SK-N-SH (cell line): ENCODE measurements at regions not wholly inside any gene's neighbourhood (a gene's known extent, or its start where the extent isn't known, plus 50 kb on each side); places are given as distances from the start of the nearest gene placed in this dataset.

Experiments
- CHD2 ChIP-seq: fragments of 150-350 bp; IDR thresholded peaks from 2 replicates; pipeline ENCODE4 v1.6.1; 2018; ENCODE audit warnings: low read length; ENCODE audit not compliant: partially characterized antibody
- EP300 ChIP-seq, 2 experiments: IDR thresholded peaks; 2 replicates each; pipeline versions ENCODE4 v1.4.0 to v1.6.1; 2012; ENCODE audit warnings: borderline replicate concordance in 1 of 2, low read depth in 1 of 2, low read length in 1 of 2
- FOSL2 ChIP-seq: IDR thresholded peaks from 2 replicates; pipeline ENCODE4 v1.4.0; 2012; ENCODE audit warnings: low read depth, mild to moderate bottlenecking, moderate library complexity, borderline replicate concordance
- FOXJ3 ChIP-seq: sonication (generic); formaldehyde crosslinking; IDR thresholded peaks from 2 replicates; pipeline ENCODE4 v1.5.1; 2020; ENCODE audit warnings: mild to moderate bottlenecking, missing genetic modification reagents
- GABPA ChIP-seq: IDR thresholded peaks from 2 replicates; pipeline ENCODE4 v1.4.0; 2012; ENCODE audit warnings: low read depth, mild to moderate bottlenecking
- GATA2 ChIP-seq: sonication (generic); formaldehyde crosslinking; IDR thresholded peaks from 2 replicates; pipeline ENCODE4 v1.5.0; 2020; ENCODE audit warnings: mild to moderate bottlenecking, missing genetic modification reagents
- NFIC ChIP-seq: IDR thresholded peaks from 2 replicates; pipeline ENCODE4 v1.4.0; 2012; ENCODE audit warnings: borderline replicate concordance
- POLR2AphosphoS5 ChIP-seq: IDR thresholded peaks from 2 replicates; pipeline ENCODE4 v1.6.1; 2012; ENCODE audit warnings: low read depth, low read length
- RAD21 ChIP-seq: IDR thresholded peaks from 2 replicates; pipeline ENCODE4 v1.6.1; 2012; ENCODE audit warnings: mild to moderate bottlenecking, low read length
- RFX5 ChIP-seq: IDR thresholded peaks from 2 replicates; pipeline ENCODE4 v1.6.1; 2012; ENCODE audit warnings: mild to moderate bottlenecking, improper control_type of control experiment, low read length
- TEAD4 ChIP-seq: IDR thresholded peaks from 2 replicates; pipeline ENCODE4 v1.4.0; 2012; ENCODE audit warnings: mild to moderate bottlenecking, borderline replicate concordance; ENCODE audit not compliant: insufficient read depth
- USF2 ChIP-seq: fragments of 150-350 bp; IDR thresholded peaks from 2 replicates; pipeline ENCODE4 v1.6.1; 2017; ENCODE audit warnings: antibody characterized with exemption, low read length, low read depth, borderline replicate concordance
- TF ChIP-seq, protein P1 (sequence below): fragments of 200-600 bp; sonication (generic); IDR thresholded peaks from 2 replicates; pipeline ENCODE4 v1.6.1; 2017; ENCODE audit warnings: antibody characterized with exemption, mild to moderate bottlenecking, moderate library complexity
- TF ChIP-seq, protein P2 (sequence below): IDR thresholded peaks from 2 replicates; pipeline ENCODE4 v1.4.0; 2012; ENCODE audit warnings: low read depth

DNA sequence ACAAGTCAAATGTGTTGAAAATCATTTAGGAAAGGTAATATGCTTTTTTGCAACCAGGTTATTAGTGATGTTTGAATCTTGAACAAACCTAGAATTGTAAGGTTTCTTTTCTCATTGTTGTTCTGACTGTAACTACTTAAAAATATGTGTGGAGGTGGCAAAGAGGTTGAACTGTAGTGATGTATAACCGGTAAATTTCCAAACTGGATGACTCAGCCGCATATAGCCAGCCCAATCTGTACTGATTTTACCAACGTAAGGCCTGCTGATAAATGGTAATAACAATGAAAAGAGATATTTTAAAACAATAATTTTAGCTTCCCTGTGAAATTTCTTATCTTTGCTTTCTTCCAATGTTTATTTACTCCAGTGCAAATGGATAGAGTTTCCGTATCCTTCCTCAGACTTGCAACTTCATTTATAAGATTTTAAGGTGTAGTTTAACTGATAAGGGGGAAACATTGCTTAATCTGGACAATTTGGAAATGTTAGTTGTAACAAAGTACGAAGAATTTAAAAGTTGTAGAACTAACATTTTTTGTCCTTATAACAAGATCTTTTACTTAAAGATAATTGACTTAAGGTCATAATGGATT is 1170.4 kb upstream of the ZEB2 start:
- TF ChIP-seq, protein P1, sequence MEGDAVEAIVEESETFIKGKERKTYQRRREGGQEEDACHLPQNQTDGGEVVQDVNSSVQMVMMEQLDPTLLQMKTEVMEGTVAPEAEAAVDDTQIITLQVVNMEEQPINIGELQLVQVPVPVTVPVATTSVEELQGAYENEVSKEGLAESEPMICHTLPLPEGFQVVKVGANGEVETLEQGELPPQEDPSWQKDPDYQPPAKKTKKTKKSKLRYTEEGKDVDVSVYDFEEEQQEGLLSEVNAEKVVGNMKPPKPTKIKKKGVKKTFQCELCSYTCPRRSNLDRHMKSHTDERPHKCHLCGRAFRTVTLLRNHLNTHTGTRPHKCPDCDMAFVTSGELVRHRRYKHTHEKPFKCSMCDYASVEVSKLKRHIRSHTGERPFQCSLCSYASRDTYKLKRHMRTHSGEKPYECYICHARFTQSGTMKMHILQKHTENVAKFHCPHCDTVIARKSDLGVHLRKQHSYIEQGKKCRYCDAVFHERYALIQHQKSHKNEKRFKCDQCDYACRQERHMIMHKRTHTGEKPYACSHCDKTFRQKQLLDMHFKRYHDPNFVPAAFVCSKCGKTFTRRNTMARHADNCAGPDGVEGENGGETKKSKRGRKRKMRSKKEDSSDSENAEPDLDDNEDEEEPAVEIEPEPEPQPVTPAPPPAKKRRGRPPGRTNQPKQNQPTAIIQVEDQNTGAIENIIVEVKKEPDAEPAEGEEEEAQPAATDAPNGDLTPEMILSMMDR, result no peak
- no peak for TF ChIP-seq USF2
- no peak for TF ChIP-seq FOXJ3 (CRISPR knock-in tag)
- TF ChIP-seq GATA2 (CRISPR knock-in tag), result no peak
- TF ChIP-seq TEAD4, result no peak
- TF ChIP-seq RAD21, result no peak
- no peak for TF ChIP-seq NFIC
- TF ChIP-seq, protein P2, sequence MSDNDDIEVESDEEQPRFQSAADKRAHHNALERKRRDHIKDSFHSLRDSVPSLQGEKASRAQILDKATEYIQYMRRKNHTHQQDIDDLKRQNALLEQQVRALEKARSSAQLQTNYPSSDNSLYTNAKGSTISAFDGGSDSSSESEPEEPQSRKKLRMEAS, result no peak
- no peak for TF ChIP-seq GABPA
- TF ChIP-seq CHD2, result no peak
- TF ChIP-seq FOSL2, result no peak
- TF ChIP-seq POLR2AphosphoS5, result no peak
- no peak for TF ChIP-seq RFX5
- no peak for TF ChIP-seq EP300 (IDR thresholded peaks at IDR 0.05; ENCODE audit: borderline replicate concordance in 1 of 2, low read depth in 1 of 2, low read length in 1 of 2)
